ENCODE measurements at regions not wholly inside any gene's neighbourhood (a gene's known extent, or its start where the extent isn't known, plus 50 kb on each side); places are given as distances from the start of the nearest gene placed in this dataset.

DNA sequence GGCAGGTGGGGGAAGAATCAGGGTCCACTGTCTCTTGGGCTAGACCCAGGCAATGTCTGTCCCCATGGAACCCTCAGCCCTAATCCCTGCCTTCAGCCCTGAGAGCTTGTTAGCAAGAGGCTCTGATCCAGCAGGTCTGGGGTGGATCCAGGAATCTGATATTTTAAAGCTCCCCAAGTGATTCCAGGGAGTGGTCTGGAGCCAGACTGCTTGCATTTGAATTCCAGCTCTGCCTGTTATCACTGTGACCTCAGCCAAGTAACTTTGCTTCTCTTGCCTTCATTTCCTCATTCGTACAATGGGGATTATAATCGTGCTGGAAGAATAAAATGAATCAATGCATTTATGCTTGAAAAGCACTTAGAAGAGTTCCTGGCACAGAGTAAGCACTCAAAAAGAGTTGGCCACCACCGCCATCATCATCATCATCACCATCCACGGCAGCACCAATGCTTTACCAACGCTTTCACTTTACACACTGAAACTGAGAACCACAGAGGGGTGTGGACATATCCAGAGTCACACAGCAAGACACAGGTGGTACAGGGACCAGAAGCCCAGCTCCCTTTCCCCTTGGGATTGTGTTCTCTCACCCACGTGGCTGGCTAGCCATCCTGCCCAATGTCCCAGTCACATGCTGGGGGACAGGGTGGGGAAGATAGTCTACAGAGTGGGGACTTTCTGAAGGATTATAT is 75.7 kb upstream of the RALY start:
- TF ChIP-seq EZH2phosphoT487 (IDR thresholded peaks at IDR 0.05; ENCODE audit: low read depth), result no peak
- TF ChIP-seq, protein P1, sequence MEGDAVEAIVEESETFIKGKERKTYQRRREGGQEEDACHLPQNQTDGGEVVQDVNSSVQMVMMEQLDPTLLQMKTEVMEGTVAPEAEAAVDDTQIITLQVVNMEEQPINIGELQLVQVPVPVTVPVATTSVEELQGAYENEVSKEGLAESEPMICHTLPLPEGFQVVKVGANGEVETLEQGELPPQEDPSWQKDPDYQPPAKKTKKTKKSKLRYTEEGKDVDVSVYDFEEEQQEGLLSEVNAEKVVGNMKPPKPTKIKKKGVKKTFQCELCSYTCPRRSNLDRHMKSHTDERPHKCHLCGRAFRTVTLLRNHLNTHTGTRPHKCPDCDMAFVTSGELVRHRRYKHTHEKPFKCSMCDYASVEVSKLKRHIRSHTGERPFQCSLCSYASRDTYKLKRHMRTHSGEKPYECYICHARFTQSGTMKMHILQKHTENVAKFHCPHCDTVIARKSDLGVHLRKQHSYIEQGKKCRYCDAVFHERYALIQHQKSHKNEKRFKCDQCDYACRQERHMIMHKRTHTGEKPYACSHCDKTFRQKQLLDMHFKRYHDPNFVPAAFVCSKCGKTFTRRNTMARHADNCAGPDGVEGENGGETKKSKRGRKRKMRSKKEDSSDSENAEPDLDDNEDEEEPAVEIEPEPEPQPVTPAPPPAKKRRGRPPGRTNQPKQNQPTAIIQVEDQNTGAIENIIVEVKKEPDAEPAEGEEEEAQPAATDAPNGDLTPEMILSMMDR (IDR thresholded peaks at IDR 0.05; ENCODE audit: low read depth, low read length), result no peak
- H3K27ac ChIP-seq (ENCODE audit: low read length), result no peak overlapping the region
- peak overlapping the region; percentile 65 for H3K4me2 ChIP-seq (ENCODE audit: low read length)
- H3K79me2 ChIP-seq (ENCODE audit: low read length), result no peaks in the 10 kb centered on the region
- peaks cover 37% of the 10 kb centered on the region for H3K4me1 ChIP-seq (ENCODE audit: low read length)
- H4K20me1 ChIP-seq (ENCODE audit: insufficient read depth, low read length), result no peaks in the 10 kb centered on the region
- peak overlapping the region; percentile 34 for H3K4me3 ChIP-seq (ENCODE audit: low read length)
- H2AFZ ChIP-seq (ENCODE audit: low read depth, low read length), result peak overlapping the region; percentile 36; the same call in 1 of the 2 replicates
- no peaks in the 10 kb centered on the region for H3K27me3 ChIP-seq (ENCODE audit: low read depth, low read length)
- H3K9me3 ChIP-seq (ENCODE audit: insufficient read depth, low read length), result no peaks in the 10 kb centered on the region
- no peak overlapping the region for H3K9ac ChIP-seq (ENCODE audit: low read length)
- H3K36me3 ChIP-seq (replicated peaks; ENCODE audit: low read depth, low read length), result no peaks in the 10 kb centered on the region

DNA sequence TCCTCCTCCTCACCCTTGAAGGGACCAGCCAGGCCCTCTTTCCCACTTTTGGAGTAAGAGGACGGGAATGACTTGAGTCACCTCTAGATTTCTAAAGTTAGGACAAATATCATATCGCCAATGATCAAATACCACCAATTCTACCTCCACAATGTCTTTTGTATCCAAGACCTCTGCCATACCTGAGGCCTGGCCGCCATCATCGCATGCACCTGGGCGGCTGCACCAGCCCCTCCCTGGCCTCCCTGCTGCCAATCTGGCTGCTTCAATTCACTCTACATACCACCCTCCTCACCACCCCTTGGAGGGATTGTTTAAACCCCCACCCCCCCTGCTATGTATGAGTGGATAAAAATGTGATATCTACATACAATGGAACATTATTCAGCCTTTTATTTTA is 75.0 kb upstream of the RALY start:
- Histone ChIP-seq H2AFZ (ENCODE audit: low read depth, low read length) (no peak overlapping the region), H3K4me3 (ENCODE audit: low read length) (peak overlapping the region; percentile 34), H3K27me3 (ENCODE audit: low read depth, low read length) (no peaks in the 10 kb centered on the region), H3K4me2 (ENCODE audit: low read length) (peak overlapping the region; percentile 65), H3K9ac (ENCODE audit: low read length) (no peak overlapping the region), H4K20me1 (ENCODE audit: insufficient read depth, low read length) (no peaks in the 10 kb centered on the region), H3K9me3 (ENCODE audit: insufficient read depth, low read length) (no peaks in the 10 kb centered on the region), H3K27ac (ENCODE audit: low read length) (no peak overlapping the region), H3K36me3 (replicated peaks; ENCODE audit: low read depth, low read length) (no peaks in the 10 kb centered on the region), H3K4me1 (ENCODE audit: low read length) (peaks cover 37% of the 10 kb centered on the region), H3K79me2 (ENCODE audit: low read length) (no peaks in the 10 kb centered on the region)
- TF ChIP-seq, protein P1 (IDR thresholded peaks at IDR 0.05; ENCODE audit: low read depth, low read length), result no peak
- TF ChIP-seq EZH2phosphoT487 (IDR thresholded peaks at IDR 0.05; ENCODE audit: low read depth), result no peak

DNA sequence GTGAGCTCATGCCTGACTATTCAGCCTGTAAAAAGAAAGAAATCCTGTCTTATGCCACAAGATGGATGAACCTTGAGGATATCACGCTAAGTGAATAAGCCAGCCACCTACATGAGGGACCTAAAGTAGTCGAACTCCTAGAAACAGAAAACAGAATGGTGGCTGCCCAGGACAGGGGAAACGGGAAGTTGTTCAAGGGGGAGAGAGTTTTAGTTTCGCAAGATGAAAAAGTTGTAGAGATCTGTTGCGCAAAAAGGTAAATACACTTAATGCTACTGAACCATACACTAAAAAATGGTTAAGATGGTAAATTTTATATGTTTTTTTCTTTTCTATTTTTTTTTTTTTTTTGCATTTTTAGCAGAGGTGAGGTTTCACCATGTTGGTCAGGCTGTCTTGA is 74.1 kb upstream of the RALY start:
- Histone ChIP-seq H3K36me3 (replicated peaks; ENCODE audit: low read depth, low read length) (no peaks in the 10 kb centered on the region), H2AFZ (ENCODE audit: low read depth, low read length) (peak overlapping the region; percentile 51; the same call in 1 of the 2 replicates), H3K9ac (ENCODE audit: low read length) (no peak overlapping the region), H3K27me3 (ENCODE audit: low read depth, low read length) (no peaks in the 10 kb centered on the region), H3K4me3 (ENCODE audit: low read length) (peak overlapping the region; percentile 42), H3K4me1 (ENCODE audit: low read length) (peaks cover 34% of the 10 kb centered on the region), H3K27ac (ENCODE audit: low read length) (no peak overlapping the region), H3K79me2 (ENCODE audit: low read length) (no peaks in the 10 kb centered on the region), H3K4me2 (ENCODE audit: low read length) (peak overlapping the region; percentile 67), H4K20me1 (ENCODE audit: insufficient read depth, low read length) (no peaks in the 10 kb centered on the region), H3K9me3 (ENCODE audit: insufficient read depth, low read length) (no peaks in the 10 kb centered on the region)
- no peak for TF ChIP-seq EZH2phosphoT487 (IDR thresholded peaks at IDR 0.05; ENCODE audit: low read depth)
- TF ChIP-seq, protein P1 (IDR thresholded peaks at IDR 0.05; ENCODE audit: low read depth, low read length), result no peak

DNA sequence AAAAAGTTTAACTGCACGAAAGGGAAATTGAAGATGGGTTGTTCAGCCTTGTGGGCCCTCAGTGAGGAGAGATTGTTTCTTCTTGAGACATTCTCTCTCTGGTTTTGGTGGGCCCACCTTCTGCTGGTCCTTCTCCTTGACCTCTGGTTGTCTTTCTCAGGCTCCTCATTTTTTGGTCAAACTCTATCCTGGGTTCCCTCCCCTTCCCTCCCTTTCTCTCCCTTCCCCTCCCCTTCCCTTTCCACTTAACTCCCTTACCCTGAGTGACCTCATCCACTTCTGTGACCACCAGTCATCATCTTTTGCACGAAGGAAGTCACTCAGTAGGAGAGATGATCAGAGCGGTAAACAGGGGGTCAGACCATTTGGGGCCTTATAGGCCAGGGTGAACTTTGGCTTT is 71.5 kb upstream of the RALY start:
- Histone ChIP-seq H3K9me3 (ENCODE audit: insufficient read depth, low read length) (no peaks in the 10 kb centered on the region), H3K79me2 (ENCODE audit: low read length) (no peaks in the 10 kb centered on the region), H3K27ac (ENCODE audit: low read length) (no peak overlapping the region), H3K4me1 (ENCODE audit: low read length) (peaks cover 25% of the 10 kb centered on the region), H3K4me3 (ENCODE audit: low read length) (no peak overlapping the region), H3K27me3 (ENCODE audit: low read depth, low read length) (no peaks in the 10 kb centered on the region), H3K9ac (ENCODE audit: low read length) (no peak overlapping the region), H2AFZ (ENCODE audit: low read depth, low read length) (no peak overlapping the region), H3K36me3 (replicated peaks; ENCODE audit: low read depth, low read length) (no peaks in the 10 kb centered on the region), H4K20me1 (ENCODE audit: insufficient read depth, low read length) (no peaks in the 10 kb centered on the region), H3K4me2 (ENCODE audit: low read length) (no peak overlapping the region)
- TF ChIP-seq EZH2phosphoT487 (IDR thresholded peaks at IDR 0.05; ENCODE audit: low read depth), result no peak
- TF ChIP-seq, protein P1 (IDR thresholded peaks at IDR 0.05; ENCODE audit: low read depth, low read length), result no peak
